ENCODE measurements at regions not wholly inside any gene's neighbourhood (a gene's known extent, or its start where the extent isn't known, plus 50 kb on each side); places are given as distances from the start of the nearest gene placed in this dataset.
"Not testable (repeated sequence)": the region's sequence is repeated elsewhere in the genome, so short reads cannot be mapped to it uniquely, and the experiment has no call there.

GRCh38 chr10:29730458-29730857 is 95.7 kb upstream of the SVIL start:
- H3K27ac ChIP-seq (ENCODE audit: insufficient read depth, low read length): no peak overlapping the region
- no peaks in the 10 kb centered on the region for H4K20me1 ChIP-seq (ENCODE audit: control insufficient read depth, extremely low read depth, insufficient read depth, low read length)
- peaks cover 38% of the 10 kb centered on the region for H3K79me2 ChIP-seq (ENCODE audit: control insufficient read depth, insufficient read depth, low read length)
- no peak overlapping the region for H3K4me3 ChIP-seq (replicated peaks in 1 of 4; ENCODE audit: control extremely low read depth in 1 of 4, insufficient read depth in 1 of 4, low read depth in 3 of 4, low read length in 4 of 4)
- H3K9me3 ChIP-seq (ENCODE audit: control insufficient read depth, insufficient read depth, low read depth, low read length): no peaks in the 10 kb centered on the region
- H3K4me1 ChIP-seq (ENCODE audit: control insufficient read depth, extremely low read depth, insufficient read depth, low read length): no peaks in the 10 kb centered on the region
- peaks cover 2% of the 10 kb centered on the region for H3K36me3 ChIP-seq (ENCODE audit: control insufficient read depth, insufficient read depth, low read length)
- TF ChIP-seq CTCF (conservative IDR thresholded peaks at IDR 0.05 in 1 of 2, IDR thresholded peaks at IDR 0.05 in 1 of 2; ENCODE audit: low read depth in 1 of 2, low read length in 2 of 2): no peak
- TF ChIP-seq EZH2 (IDR thresholded peaks at IDR 0.05; ENCODE audit: low read length, missing control alignments): no peak
- H3K27me3 ChIP-seq (ENCODE audit: control insufficient read depth, insufficient read depth, low read length): no peaks in the 10 kb centered on the region
- no peak overlapping the region for H3K4me2 ChIP-seq (ENCODE audit: extremely low read depth, insufficient read depth, low read length)
- H2AFZ ChIP-seq (ENCODE audit: low read length): no peak overlapping the region
- H3K9ac ChIP-seq (ENCODE audit: insufficient read depth, low read length): no peak overlapping the region
- DNase-seq (ENCODE audit: low read depth in 2 of 2): no peak

- Histone ChIP-seq H2AFZ (ENCODE audit: low read length) (no peak overlapping the region), H3K9me3 (ENCODE audit: control insufficient read depth, insufficient read depth, low read depth, low read length) (no peaks in the 10 kb centered on the region), H3K4me2 (ENCODE audit: extremely low read depth, insufficient read depth, low read length) (no peak overlapping the region), H3K27ac (ENCODE audit: insufficient read depth, low read length) (no peak overlapping the region), H3K4me3 (replicated peaks in 1 of 4; ENCODE audit: control extremely low read depth in 1 of 4, insufficient read depth in 1 of 4, low read depth in 3 of 4, low read length in 4 of 4) (no peak overlapping the region), H3K4me1 (ENCODE audit: control insufficient read depth, extremely low read depth, insufficient read depth, low read length) (no peaks in the 10 kb centered on the region), H3K36me3 (ENCODE audit: control insufficient read depth, insufficient read depth, low read length) (peaks cover 2% of the 10 kb centered on the region), H3K79me2 (ENCODE audit: control insufficient read depth, insufficient read depth, low read length) (peaks cover 28% of the 10 kb centered on the region), H3K27me3 (ENCODE audit: control insufficient read depth, insufficient read depth, low read length) (no peaks in the 10 kb centered on the region), H4K20me1 (ENCODE audit: control insufficient read depth, extremely low read depth, insufficient read depth, low read length) (no peaks in the 10 kb centered on the region), H3K9ac (ENCODE audit: insufficient read depth, low read length) (no peak overlapping the region)
- no peak for TF ChIP-seq CTCF (conservative IDR thresholded peaks at IDR 0.05 in 1 of 2, IDR thresholded peaks at IDR 0.05 in 1 of 2; ENCODE audit: low read depth in 1 of 2, low read length in 2 of 2)
- no peak for TF ChIP-seq EZH2 (IDR thresholded peaks at IDR 0.05; ENCODE audit: low read length, missing control alignments)
- DNase-seq (ENCODE audit: low read depth in 2 of 2): no peak
Measured at GRCh38 chr10:29728541-29729049, 93.8 kb upstream of the SVIL start.

GRCh38 chr10:29725927-29726326 is 91.2 kb upstream of the SVIL start:
- not testable (repeated sequence) for DNase-seq (ENCODE audit: low read depth in 2 of 2); H3K4me2 ChIP-seq (ENCODE audit: extremely low read depth, insufficient read depth, low read length); H3K9me3 ChIP-seq (ENCODE audit: control insufficient read depth, insufficient read depth, low read depth, low read length); H2AFZ ChIP-seq (ENCODE audit: low read length); H3K4me1 ChIP-seq (ENCODE audit: control insufficient read depth, extremely low read depth, insufficient read depth, low read length); H3K36me3 ChIP-seq (ENCODE audit: control insufficient read depth, insufficient read depth, low read length); H3K9ac ChIP-seq (ENCODE audit: insufficient read depth, low read length); H3K4me3 ChIP-seq (replicated peaks in 1 of 4; ENCODE audit: control extremely low read depth in 1 of 4, insufficient read depth in 1 of 4, low read depth in 3 of 4, low read length in 4 of 4); H3K27ac ChIP-seq (ENCODE audit: insufficient read depth, low read length); H3K27me3 ChIP-seq (ENCODE audit: control insufficient read depth, insufficient read depth, low read length); H4K20me1 ChIP-seq (ENCODE audit: control insufficient read depth, extremely low read depth, insufficient read depth, low read length)
- H3K79me2 ChIP-seq (ENCODE audit: control insufficient read depth, insufficient read depth, low read length): peaks cover 12% of the 10 kb centered on the region

All from fibroblast of lung (primary cell).